PC-3 (cell line): ENCODE measurements at regions not wholly inside any gene's neighbourhood (a gene's known extent, or its start where the extent isn't known, plus 50 kb on each side); places are given as distances from the start of the nearest gene placed in this dataset.

Experiments used
- ATAC-seq: fragments of 200-7000 bp; cut with Tn5 transposase; 2 replicates; pipeline ENCODE4 v1.9.1; 2020; ENCODE audit warnings: mild to moderate bottlenecking, moderate library complexity
- BruUV-seq: library from RNA; stranded (reverse); fragments of 400-500 nt; replicated peaks from 2 replicates; lab custom pipeline; 2021; lab: Mats Ljungman, UMichigan
- CTCF ChIA-PET: fragments of 300-600 bp; sonication (Branson Sonifier 250); formaldehyde crosslinking; loops from one replicate; lab custom pipeline; 2022; ENCODE audit warnings: antibody characterized with exemption; lab: Charles Lee
- POLR2A ChIA-PET: fragments of 300-600 bp; sonication (Branson Sonifier 250); formaldehyde crosslinking; loops from one replicate; lab custom pipeline; 2022; ENCODE audit warnings: antibody characterized with exemption; ENCODE audit not compliant: unreplicated experiment; lab: Charles Lee
- DNase-seq: peaks from one replicate; pipeline ENCODE4 v3.0.0-alpha.2; 2015
- H2AFZ ChIP-seq: fragments of 300-600 bp; sonication (generic); 2 replicates; pipeline ENCODE4 v1.6.0; 2016; ENCODE audit warnings: antibody characterized with exemption, low read length
- H3F3A ChIP-seq: fragments of 300-600 bp; sonication (generic); one replicate; pipeline ENCODE4 v1.6.0; 2017; ENCODE audit warnings: antibody characterized with exemption, low read length, control low read depth, mild to moderate bottlenecking; ENCODE audit not compliant: unreplicated experiment
- H3K27ac ChIP-seq: fragments of 300-600 bp; sonication (generic); 2 replicates; pipeline ENCODE4 v1.5.1; 2016; ENCODE audit warnings: mild to moderate bottlenecking, low read length
- H3K27me3 ChIP-seq: fragments of 300-600 bp; sonication (generic); 2 replicates; pipeline ENCODE4 v1.6.1; 2016; ENCODE audit warnings: low read length, mixed read lengths
- H3K36me3 ChIP-seq: fragments of 300-600 bp; sonication (generic); 2 replicates; pipeline ENCODE4 v1.6.1; 2016; ENCODE audit warnings: low read depth, mixed run types, low read length, mixed read lengths
- H3K4me1 ChIP-seq: fragments of 300-600 bp; sonication (generic); 2 replicates; pipeline ENCODE4 v1.5.1; 2016; ENCODE audit warnings: low read length; ENCODE audit not compliant: insufficient read depth
- H3K4me2 ChIP-seq: fragments of 300-600 bp; sonication (generic); 2 replicates; pipeline ENCODE4 v1.6.0; 2016; ENCODE audit warnings: low read length
- H3K4me3 ChIP-seq: fragments of 300-600 bp; sonication (generic); 2 replicates; pipeline ENCODE4 v1.5.1; 2016; ENCODE audit warnings: mild to moderate bottlenecking, low read length, mixed read lengths
- H3K79me2 ChIP-seq: fragments of 300-600 bp; sonication (generic); 2 replicates; pipeline ENCODE4 v1.6.1; 2017; ENCODE audit warnings: low read length, mixed read lengths
- H3K9ac ChIP-seq: fragments of 300-600 bp; sonication (generic); 2 replicates; pipeline ENCODE4 v1.6.0; 2016; ENCODE audit warnings: mild to moderate bottlenecking, low read length
- H3K9me2 ChIP-seq: fragments of 300-600 bp; sonication (generic); replicated peaks from 2 replicates; pipeline ENCODE4 v1.6.1; 2016; ENCODE audit warnings: mixed run types, low read length, mixed read lengths
- H3K9me3 ChIP-seq: fragments of 300-600 bp; sonication (generic); 2 replicates; pipeline ENCODE4 v1.6.1; 2016; ENCODE audit warnings: low read length, mixed read lengths
- H4K20me1 ChIP-seq: fragments of 300-600 bp; sonication (generic); 2 replicates; pipeline ENCODE4 v1.6.1; 2016; ENCODE audit warnings: low read length, mixed read lengths
- CTCF ChIP-seq: fragments of 300-600 bp; sonication (generic); conservative IDR thresholded peaks from 2 replicates; pipeline ENCODE4 v1.5.1; 2017; ENCODE audit warnings: antibody characterized with exemption, low read depth, mild to moderate bottlenecking, low read length
- EZH2 ChIP-seq: fragments of 300-600 bp; sonication (generic); IDR thresholded peaks from one replicate; pipeline ENCODE4 v1.6.1; 2017; ENCODE audit warnings: antibody characterized with exemption, mild to moderate bottlenecking, low read length; ENCODE audit not compliant: unreplicated experiment
- EZH2phosphoT487 ChIP-seq: fragments of 300-600 bp; sonication (generic); IDR thresholded peaks from 2 replicates; pipeline ENCODE4 v1.6.1; 2018; ENCODE audit warnings: mild to moderate bottlenecking, antibody characterized with exemption, low read length, borderline replicate concordance
- intact Hi-C: fragments of 100-400 bp; cut with micrococcal nuclease; formaldehyde crosslinking; loops from 2 replicates; pipeline ENCODE4 v1.9.0; 2023

GRCh38 chr3:59243476-59243875 lies 193.7 kb upstream of the CFAP20DC start:
- H3K36me3 ChIP-seq = no peaks in the 10 kb centered on the region
- no peaks in the 10 kb centered on the region for H3K9me3 ChIP-seq
- no peak for ATAC-seq
- H2AFZ ChIP-seq = no peak overlapping the region
- H4K20me1 ChIP-seq = no peaks in the 10 kb centered on the region
- H3K4me3 ChIP-seq = no peak overlapping the region
- peaks cover 11% of the 10 kb centered on the region for H3F3A ChIP-seq
- ChIA-PET CTCF (no interaction called here), POLR2A (no interaction called here)
- BruUV-seq = no TSS peak
- H3K27ac ChIP-seq = no peak overlapping the region
- H3K4me1 ChIP-seq = peaks cover 63% of the 10 kb centered on the region
- H3K9me2 ChIP-seq = no peaks in the 10 kb centered on the region
- H3K27me3 ChIP-seq = no peaks in the 10 kb centered on the region
- H3K9ac ChIP-seq = no peak overlapping the region
- no peak for DNase-seq
- no peak for TF ChIP-seq CTCF
- no peak for TF ChIP-seq EZH2
- intact Hi-C loops = loop anchor here (10.0 kb wide), 1 partner anchor 369 kb away; no protein-coding TSS in a partner anchor
- no peak overlapping the region for H3K4me2 ChIP-seq
- no peaks in the 10 kb centered on the region for H3K79me2 ChIP-seq

DNA sequence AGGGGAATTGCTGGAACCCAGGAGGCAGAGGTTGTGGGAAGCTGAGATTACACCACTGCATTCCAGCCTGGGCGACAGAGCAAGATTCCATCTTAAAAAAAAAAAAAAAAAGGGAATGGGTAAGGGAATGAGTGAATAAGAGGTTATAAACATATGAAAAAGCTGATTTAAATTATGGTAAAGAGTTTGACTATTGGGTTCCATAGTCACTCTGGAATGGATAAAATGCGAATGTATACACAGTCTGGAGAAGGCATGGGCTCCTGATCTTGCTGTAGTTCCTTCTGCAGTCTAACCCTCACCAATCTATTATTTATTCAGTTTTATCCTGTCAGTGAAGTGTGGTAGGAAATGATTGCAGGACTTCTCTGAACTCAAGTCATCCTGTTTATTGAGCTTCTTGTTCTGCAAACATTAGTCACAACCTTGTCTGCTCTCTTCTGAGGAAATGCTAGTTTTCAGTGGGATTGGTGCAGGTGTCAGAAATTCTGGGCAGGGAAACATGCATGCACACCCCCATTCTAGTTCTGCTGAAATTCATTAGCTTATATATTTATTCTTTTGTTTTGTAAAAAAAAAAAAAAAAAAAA lies 190.9 kb upstream of the CFAP20DC start:
- intact Hi-C loops = loop anchor here (10.0 kb wide), 1 partner anchor 366 kb away; no protein-coding TSS in a partner anchor
- Histone ChIP-seq H3K9me2 (no peaks in the 10 kb centered on the region), H3K9ac (peak overlapping the region; percentile 15), H3K27me3 (no peaks in the 10 kb centered on the region), H3K9me3 (no peaks in the 10 kb centered on the region), H3F3A (no peaks in the 10 kb centered on the region), H3K4me1 (peaks cover 58% of the 10 kb centered on the region), H3K4me2 (peak overlapping the region; percentile 33), H3K79me2 (no peaks in the 10 kb centered on the region), H3K4me3 (no peak overlapping the region), H3K36me3 (no peaks in the 10 kb centered on the region), H2AFZ (no peak overlapping the region), H3K27ac (peak overlapping the region; percentile 72), H4K20me1 (no peaks in the 10 kb centered on the region)
- CTCF ChIA-PET = interaction anchor here (0.6 to 1.1 kb wide), 2 partner anchors 27 to 46 kb away, joined by 3 to 11 read pairs; no protein-coding TSS in a partner anchor
- BruUV-seq = no TSS peak
- no peak for TF ChIP-seq CTCF
- DNase-seq (peak; percentile 69), ATAC-seq (peak; percentile 65)
- POLR2A ChIA-PET = interaction anchor here (0.8 kb wide), 1 partner anchor 1502 kb away, joined by 3 read pairs; no protein-coding TSS in a partner anchor

DNA sequence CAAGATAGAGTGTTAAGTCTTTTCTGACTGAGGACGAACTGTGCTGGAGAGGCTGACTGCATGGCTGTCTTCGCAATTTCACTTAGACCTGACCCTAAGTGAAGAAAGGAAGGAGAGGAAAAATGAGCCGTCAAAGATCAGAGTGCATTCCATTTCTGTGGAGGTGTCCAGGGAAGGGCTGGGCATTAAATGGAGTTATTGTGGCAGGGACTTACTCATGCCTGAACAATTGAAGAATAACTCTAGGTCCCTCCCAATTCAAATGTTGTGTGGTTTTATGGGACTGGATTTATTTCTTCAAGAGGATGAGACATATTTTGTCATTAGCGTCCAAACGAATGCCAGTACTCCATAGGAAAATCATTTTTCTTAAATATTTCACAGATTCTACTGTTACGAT lies 187.3 kb upstream of the CFAP20DC start:
- TF ChIP-seq CTCF = no peak
- no peak for TF ChIP-seq EZH2phosphoT487
- no peak for TF ChIP-seq EZH2
- Histone ChIP-seq H3K27me3 (no peaks in the 10 kb centered on the region), H2AFZ (0 out of 2 replicates have a peak overlapping the region, but pooled peaks have one; percentile 35), H3F3A (no peaks in the 10 kb centered on the region), H3K27ac (peak overlapping the region; percentile 82), H3K9me2 (no peaks in the 10 kb centered on the region), H3K4me2 (peak overlapping the region; percentile 19), H3K9ac (peak overlapping the region; percentile 30), H3K9me3 (no peaks in the 10 kb centered on the region), H3K36me3 (no peaks in the 10 kb centered on the region), H3K79me2 (no peaks in the 10 kb centered on the region), H3K4me1 (peaks cover 49% of the 10 kb centered on the region), H3K4me3 (no peak overlapping the region), H4K20me1 (no peaks in the 10 kb centered on the region)
- intact Hi-C loops = loop anchor here (2.0 kb wide), 1 partner anchor 24 kb away; no protein-coding TSS in a partner anchor
- peak; percentile 86 for ATAC-seq
- ChIA-PET POLR2A (no interaction called here), CTCF (no interaction called here)
- BruUV-seq = no TSS peak
- DNase-seq = peak; percentile 91
